OCI-LY1 (cell line): ENCODE measurements at regions not wholly inside any gene's neighbourhood (a gene's known extent, or its start where the extent isn't known, plus 50 kb on each side); places are given as distances from the start of the nearest gene placed in this dataset.

Source experiments
- H2AFZ ChIP-seq: fragments of 200-600 bp; sonication (generic), shearing (Covaris generic); 2 replicates; pipeline ENCODE4 v1.6.0; 2014; ENCODE audit warnings: antibody characterized with exemption, mild to moderate bottlenecking, low read length
- H3F3A ChIP-seq: fragments of 200-600 bp; sonication (generic), shearing (Covaris generic); 2 replicates; pipeline ENCODE4 v1.6.0; 2014; ENCODE audit warnings: mild to moderate bottlenecking, antibody characterized with exemption, low read length, moderate library complexity; ENCODE audit not compliant: insufficient read depth
- H3K27ac ChIP-seq: fragments of 200-600 bp; sonication (generic); 2 replicates; pipeline ENCODE4 v1.5.1; 2014; ENCODE audit warnings: low read length, mixed run types, mild to moderate bottlenecking, low read depth; ENCODE audit not compliant: poor library complexity, severe bottlenecking
- H3K27me3 ChIP-seq: fragments of 200-600 bp; sonication (generic); 2 replicates; pipeline ENCODE4 v1.6.0; 2014; ENCODE audit warnings: antibody characterized with exemption, mild to moderate bottlenecking, low read length, moderate library complexity; ENCODE audit not compliant: insufficient read depth
- H3K36me3 ChIP-seq: fragments of 200-600 bp; sonication (generic); 2 replicates; pipeline ENCODE4 v1.6.1; 2014; ENCODE audit warnings: mild to moderate bottlenecking, antibody characterized with exemption, low read length, moderate library complexity, mixed read lengths; ENCODE audit not compliant: insufficient read depth
- H3K4me1 ChIP-seq: fragments of 200-600 bp; sonication (generic); 2 replicates; pipeline ENCODE4 v1.5.1; 2014; ENCODE audit warnings: mild to moderate bottlenecking, low read length, moderate library complexity; ENCODE audit not compliant: insufficient read depth, severe bottlenecking
- H3K4me2 ChIP-seq: fragments of 200-600 bp; sonication (generic), shearing (Covaris generic); 2 replicates; pipeline ENCODE4 v1.6.1; 2014; ENCODE audit warnings: low read length
- H3K4me3 ChIP-seq: fragments of 200-600 bp; sonication (generic); 2 replicates; pipeline ENCODE4 v1.5.1; 2014; ENCODE audit warnings: low read length, low read depth, mild to moderate bottlenecking, mixed read lengths; ENCODE audit not compliant: poor library complexity, severe bottlenecking
- H3K79me2 ChIP-seq: fragments of 200-600 bp; shearing (Covaris generic); 2 replicates; pipeline ENCODE4 v1.6.1; 2016; ENCODE audit warnings: mixed run types, low read length, mixed read lengths; ENCODE audit not compliant: insufficient read depth
- H3K9ac ChIP-seq: fragments of 200-600 bp; sonication (generic), shearing (Covaris generic); 2 replicates; pipeline ENCODE4 v1.6.1; 2014; ENCODE audit warnings: mild to moderate bottlenecking, low read length, mixed read lengths
- H3K9me2 ChIP-seq: fragments of 200-600 bp; sonication (generic), shearing (Covaris generic); 2 replicates; pipeline ENCODE4 v1.6.1; 2014; ENCODE audit warnings: low read depth, mild to moderate bottlenecking, low read length, mixed read lengths
- H3K9me3 ChIP-seq: fragments of 200-600 bp; shearing (Covaris generic); 2 replicates; pipeline ENCODE4 v1.6.1; 2014; ENCODE audit warnings: low read length, mixed read lengths
- H4K20me1 ChIP-seq: fragments of 200-600 bp; sonication (generic), shearing (Covaris generic); 2 replicates; pipeline ENCODE4 v1.6.0; 2016; ENCODE audit warnings: mild to moderate bottlenecking, low read length; ENCODE audit not compliant: insufficient read depth
- EZH2 ChIP-seq: fragments of 200-600 bp; sonication (generic), shearing (Covaris generic); IDR thresholded peaks from 2 replicates; pipeline ENCODE4 v1.8.0; 2017; ENCODE audit warnings: borderline replicate concordance, mixed run types, mild to moderate bottlenecking, antibody characterized with exemption, low read length, moderate library complexity, mixed read lengths
- TF ChIP-seq, protein P1 (sequence below): fragments of 200-600 bp; sonication (generic), shearing (Covaris generic); IDR thresholded peaks from 2 replicates; pipeline ENCODE4 v1.5.1; 2017; ENCODE audit warnings: mild to moderate bottlenecking, antibody characterized with exemption, low read length, moderate library complexity, mixed read lengths

DNA sequence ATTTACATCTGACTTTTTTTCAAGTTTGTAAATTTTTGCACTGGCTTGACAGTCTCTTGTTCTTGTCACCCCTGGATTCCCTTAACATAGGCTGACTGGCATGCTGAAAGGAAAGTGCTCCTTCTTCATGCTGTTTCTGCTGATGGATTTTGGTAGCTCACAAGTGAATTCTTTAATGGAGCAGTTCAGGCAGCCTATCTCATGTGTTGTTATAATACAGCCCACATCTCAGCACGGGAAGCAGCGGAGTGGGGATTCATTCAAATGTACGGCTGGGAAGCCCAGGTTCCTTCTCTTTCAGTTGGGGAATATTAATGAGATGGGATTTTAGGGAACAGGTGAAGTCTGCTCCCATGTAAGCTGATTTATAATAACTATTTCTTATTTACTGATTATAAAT lies 142.8 kb downstream of the CD8B2 start:
- Histone ChIP-seq H3F3A (no peaks in the 10 kb centered on the region), H3K36me3 (no peaks in the 10 kb centered on the region), H3K9me3 (no peaks in the 10 kb centered on the region), H3K9me2 (no peaks in the 10 kb centered on the region), H3K4me1 (no peaks in the 10 kb centered on the region), H3K4me2 (no peak overlapping the region), H3K27me3 (no peaks in the 10 kb centered on the region), H3K79me2 (no peaks in the 10 kb centered on the region), H3K27ac (no peak overlapping the region), H4K20me1 (no peaks in the 10 kb centered on the region), H3K9ac (no peak overlapping the region), H2AFZ (no peak overlapping the region), H3K4me3 (no peak overlapping the region)
- TF ChIP-seq EZH2: no peak
- TF ChIP-seq, protein P1, sequence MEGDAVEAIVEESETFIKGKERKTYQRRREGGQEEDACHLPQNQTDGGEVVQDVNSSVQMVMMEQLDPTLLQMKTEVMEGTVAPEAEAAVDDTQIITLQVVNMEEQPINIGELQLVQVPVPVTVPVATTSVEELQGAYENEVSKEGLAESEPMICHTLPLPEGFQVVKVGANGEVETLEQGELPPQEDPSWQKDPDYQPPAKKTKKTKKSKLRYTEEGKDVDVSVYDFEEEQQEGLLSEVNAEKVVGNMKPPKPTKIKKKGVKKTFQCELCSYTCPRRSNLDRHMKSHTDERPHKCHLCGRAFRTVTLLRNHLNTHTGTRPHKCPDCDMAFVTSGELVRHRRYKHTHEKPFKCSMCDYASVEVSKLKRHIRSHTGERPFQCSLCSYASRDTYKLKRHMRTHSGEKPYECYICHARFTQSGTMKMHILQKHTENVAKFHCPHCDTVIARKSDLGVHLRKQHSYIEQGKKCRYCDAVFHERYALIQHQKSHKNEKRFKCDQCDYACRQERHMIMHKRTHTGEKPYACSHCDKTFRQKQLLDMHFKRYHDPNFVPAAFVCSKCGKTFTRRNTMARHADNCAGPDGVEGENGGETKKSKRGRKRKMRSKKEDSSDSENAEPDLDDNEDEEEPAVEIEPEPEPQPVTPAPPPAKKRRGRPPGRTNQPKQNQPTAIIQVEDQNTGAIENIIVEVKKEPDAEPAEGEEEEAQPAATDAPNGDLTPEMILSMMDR: no peak

DNA sequence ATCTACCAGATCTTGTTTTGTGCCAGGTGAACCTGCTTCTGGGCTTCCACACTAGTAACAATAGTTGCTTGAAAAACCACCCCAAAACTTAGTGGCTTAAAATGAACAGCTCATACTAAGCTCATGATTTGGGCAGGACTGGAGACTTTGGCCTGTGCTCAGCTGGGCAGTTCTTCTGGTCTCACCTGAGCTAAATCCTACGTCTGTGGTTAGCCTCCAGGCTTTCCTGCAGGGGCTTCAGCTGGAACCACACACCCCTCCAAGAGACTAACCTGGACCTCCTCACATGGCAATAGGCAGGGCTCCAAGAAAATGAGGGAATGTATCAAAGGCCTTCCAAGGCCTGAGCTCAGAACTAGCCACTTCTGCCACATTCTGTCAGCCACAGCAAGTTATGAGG lies 144.1 kb downstream of the CD8B2 start:
- no peaks in the 10 kb centered on the region for H4K20me1 ChIP-seq
- no peak overlapping the region for H3K4me3 ChIP-seq
- H3K9ac ChIP-seq: no peak overlapping the region
- H3K79me2 ChIP-seq: no peaks in the 10 kb centered on the region
- H3K27ac ChIP-seq: no peak overlapping the region
- no peaks in the 10 kb centered on the region for H3K27me3 ChIP-seq
- H3K9me2 ChIP-seq: no peaks in the 10 kb centered on the region
- no peaks in the 10 kb centered on the region for H3K4me1 ChIP-seq
- no peak for TF ChIP-seq EZH2
- TF ChIP-seq, protein P1: no peak
- H3K36me3 ChIP-seq: no peaks in the 10 kb centered on the region
- H3F3A ChIP-seq: no peaks in the 10 kb centered on the region
- H3K4me2 ChIP-seq: no peak overlapping the region
- no peak overlapping the region for H2AFZ ChIP-seq
- H3K9me3 ChIP-seq: no peaks in the 10 kb centered on the region

DNA sequence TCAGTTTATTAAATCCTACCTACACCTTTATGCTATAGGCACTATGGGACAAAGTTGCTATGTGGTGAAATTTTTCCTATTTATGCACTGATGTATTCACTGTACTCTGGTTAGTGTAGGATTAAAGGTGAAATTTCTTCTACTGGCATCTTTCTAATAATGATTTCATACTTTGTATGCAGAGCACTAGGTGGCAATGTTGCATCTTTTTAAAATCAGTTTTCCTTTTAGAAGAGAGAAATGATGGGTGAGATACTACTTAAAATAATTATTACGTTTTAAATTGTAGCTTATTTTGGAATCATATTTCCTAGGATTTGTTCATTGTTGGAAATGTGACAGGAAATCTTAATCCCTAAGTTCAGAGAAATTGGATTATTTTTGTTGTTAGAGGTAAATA lies 150.9 kb downstream of the CD8B2 start:
- no peaks in the 10 kb centered on the region for H4K20me1 ChIP-seq
- no peak overlapping the region for H3K9ac ChIP-seq
- no peaks in the 10 kb centered on the region for H3K4me1 ChIP-seq
- no peak overlapping the region for H3K4me2 ChIP-seq
- no peaks in the 10 kb centered on the region for H3F3A ChIP-seq
- H3K4me3 ChIP-seq: no peak overlapping the region
- no peaks in the 10 kb centered on the region for H3K9me2 ChIP-seq
- no peak overlapping the region for H2AFZ ChIP-seq
- no peaks in the 10 kb centered on the region for H3K79me2 ChIP-seq
- no peak overlapping the region for H3K27ac ChIP-seq
- no peaks in the 10 kb centered on the region for H3K27me3 ChIP-seq
- H3K9me3 ChIP-seq: no peaks in the 10 kb centered on the region
- no peaks in the 10 kb centered on the region for H3K36me3 ChIP-seq
- no peak for TF ChIP-seq EZH2
- TF ChIP-seq, protein P1: peak; percentile 32; the same call in 1 of the 2 replicates
